Endometrial microvascular endothelial cells (primary cell): ENCODE measurements at regions not wholly inside any gene's neighbourhood (a gene's known extent, or its start where the extent isn't known, plus 50 kb on each side); places are given as distances from the start of the nearest gene placed in this dataset.

Source experiments
- in situ Hi-C: cut with HindIII; loops from 2 replicates; pipeline ENCODE4 v1.10.0; 2017; ENCODE audit warnings: low sequenced_read_pairs, low pct_unique_long_range_greater_than_20kb; ENCODE audit errors: inconsistent ontology term

DNA sequence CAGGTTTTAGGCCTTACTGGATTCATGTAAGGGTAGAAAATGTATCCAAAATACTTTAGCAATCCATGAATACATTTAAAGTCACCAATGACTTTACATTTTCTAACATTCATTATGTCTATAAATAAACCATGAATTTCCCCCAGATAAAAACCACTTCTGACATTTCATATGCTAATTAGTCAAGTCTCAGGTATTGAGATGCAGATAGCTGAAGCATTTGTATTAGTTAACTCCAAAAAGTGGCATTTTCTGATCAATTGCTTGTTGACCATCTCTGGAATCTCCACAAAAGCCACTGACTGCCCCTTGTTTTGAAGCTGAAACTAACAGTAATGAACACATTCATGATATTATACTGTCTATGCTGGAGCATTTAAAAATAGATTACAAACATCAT is 68.4 kb upstream of the RAP2B start:
- in situ Hi-C loops: no loop called here

DNA sequence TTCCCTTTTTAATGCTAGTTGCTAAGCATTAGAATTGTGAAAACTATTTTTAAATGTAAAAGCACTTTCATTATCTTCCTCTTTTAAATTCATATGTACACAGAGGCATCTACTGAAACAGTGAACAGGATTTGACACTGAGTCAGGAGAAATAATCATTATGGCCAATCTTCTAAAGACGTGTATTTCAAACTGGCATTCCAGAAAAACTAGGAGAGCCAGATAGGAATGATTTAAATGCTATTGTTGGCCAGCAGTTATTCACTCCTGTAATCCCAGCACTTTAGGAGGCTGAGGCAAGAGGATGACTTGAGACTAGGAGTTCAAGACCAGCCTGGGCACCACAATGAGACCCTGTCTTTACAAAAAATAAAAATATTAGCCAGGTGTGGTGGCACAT is 67.6 kb upstream of the RAP2B start:
- in situ Hi-C loops: no loop called here

DNA sequence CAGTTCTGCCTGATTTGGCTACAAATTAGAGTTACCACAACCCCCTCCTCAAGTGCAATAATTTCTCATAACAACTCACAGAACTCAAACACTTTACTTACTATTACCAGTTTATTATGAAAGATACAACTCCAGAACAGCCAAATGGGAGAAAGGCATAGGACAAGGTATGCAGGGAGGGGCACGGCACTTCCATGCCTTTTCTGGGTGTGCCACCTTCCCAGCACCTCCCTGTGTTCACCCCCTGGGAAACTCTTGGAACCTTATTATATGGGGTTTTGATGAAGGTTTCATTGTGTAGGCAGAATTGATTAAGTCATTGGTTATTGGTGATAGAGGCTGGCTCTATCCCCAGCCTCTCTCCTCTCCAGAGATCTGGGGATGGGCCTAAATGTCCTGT is 66.6 kb upstream of the RAP2B start:
- in situ Hi-C loops: no loop called here

DNA sequence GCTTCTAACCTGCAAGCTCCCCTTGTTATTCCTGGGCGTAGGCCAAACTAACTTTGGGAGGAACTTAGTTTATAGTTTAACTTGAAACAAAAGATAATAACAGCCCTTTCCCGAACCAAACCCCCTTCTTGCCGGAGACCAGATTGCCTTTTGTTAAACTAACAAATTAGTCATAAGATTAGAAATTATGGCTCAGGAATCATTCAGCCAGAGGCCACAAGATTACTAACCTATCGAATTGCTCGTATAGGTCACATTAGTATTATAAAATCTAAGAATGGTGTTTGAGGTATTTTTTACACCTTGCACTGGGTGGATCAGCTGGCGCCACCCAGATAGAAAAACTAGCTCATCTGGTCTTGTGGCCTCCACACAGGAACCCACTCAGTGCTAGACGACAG is 65.3 kb upstream of the RAP2B start:
- in situ Hi-C loops: no loop called here

DNA sequence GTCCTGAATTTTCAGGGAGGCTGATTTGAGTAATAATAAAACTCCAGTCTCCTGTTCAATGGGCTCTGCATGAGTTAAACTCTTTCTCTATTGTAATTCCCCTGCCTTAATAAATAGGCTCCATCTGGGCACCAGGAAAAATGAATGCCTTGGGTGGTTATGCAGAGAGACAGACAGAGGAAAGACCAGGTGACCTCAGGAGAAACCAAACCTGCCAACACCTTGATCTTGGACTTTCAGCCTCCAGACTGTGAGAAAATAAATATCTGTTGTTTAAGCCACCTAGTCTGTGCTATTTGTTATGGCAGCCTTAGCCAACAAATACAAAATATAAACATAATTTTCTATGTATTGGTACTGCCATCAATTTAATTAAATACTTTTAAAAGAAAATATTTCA is 64.8 kb upstream of the RAP2B start:
- in situ Hi-C loops: no loop called here

DNA sequence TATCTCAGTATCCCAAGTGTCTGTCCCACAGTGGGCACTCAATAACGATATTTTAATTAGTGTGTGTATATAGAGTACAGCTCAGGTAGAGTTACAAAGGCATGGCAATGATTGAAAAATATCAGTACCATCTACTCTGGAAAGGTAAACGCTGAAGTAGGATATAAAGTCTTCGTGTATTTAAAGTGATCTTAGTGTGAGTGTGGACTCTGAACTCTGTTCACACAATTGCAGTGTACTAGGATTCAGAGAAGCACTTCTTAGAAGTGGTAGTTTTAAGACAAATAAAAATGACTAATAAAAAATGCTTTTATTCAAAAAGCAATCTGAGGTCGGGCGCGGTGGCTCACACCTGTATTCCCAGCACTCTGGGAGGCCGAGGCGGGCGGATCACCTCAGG is 62.9 kb upstream of the RAP2B start:
- in situ Hi-C loops: no loop called here

DNA sequence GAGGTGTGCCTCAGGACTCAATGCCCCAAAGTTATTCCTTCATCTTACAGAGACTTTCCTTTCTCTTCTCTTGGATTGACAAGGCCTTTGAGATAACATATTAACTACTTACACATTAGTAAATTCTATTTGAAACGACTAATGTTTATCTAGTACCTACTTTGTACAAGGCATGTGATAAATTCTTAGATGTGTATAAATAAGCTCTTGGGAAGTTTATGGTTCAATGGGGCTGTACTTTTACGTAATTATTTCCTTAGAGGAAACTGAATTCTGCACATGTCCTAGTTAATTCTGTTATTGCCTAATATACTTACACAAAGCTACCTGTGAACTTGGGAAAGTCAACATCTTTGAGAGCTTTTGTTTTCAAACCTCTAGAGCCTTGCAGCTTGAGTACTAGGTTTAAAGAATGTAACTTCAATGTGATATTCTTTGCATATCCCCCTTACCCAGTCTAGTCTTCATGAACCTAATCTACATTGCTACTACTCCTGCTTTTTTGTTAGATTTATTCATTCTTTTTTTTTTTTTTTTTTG is 58.5 kb upstream of the RAP2B start:
- in situ Hi-C loops: no loop called here

DNA sequence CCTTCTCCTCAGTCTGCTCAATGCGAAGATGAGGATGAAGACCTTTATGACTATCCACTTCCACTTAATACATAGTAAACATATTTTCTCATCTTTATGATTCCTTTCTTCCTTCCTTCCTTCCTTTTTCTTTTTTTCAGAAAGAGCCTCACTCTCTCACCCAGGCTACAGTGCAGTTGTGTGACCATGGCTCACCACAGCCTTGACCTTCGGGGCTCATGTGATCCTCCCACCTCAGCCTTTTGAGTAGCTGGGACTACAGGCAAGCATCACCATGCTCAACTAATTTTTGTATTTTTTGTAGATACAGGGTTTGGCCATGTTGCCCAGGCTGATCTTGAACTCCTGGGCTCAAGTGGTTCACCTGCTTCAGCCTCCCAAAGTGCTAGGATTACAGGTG is 52.0 kb upstream of the RAP2B start:
- in situ Hi-C loops: no loop called here

DNA sequence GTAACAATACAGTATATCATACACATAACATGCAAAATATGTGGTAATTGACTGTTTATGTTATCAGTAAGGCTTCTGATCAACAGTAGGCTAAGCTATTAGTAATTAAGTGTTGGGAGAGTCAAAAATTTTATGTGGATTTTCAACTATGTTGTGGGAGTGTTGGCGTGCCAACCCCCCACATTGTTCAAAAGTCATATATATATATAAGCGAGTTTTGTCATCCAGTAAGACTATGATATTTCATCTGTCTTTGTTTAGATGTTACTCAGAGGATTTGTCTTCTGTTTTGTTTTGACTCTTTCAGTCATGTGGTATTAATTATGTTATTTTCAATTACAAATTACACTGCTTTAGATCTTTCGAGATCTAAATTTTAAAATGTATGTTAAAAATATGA is 51.0 kb upstream of the RAP2B start:
- in situ Hi-C loops: no loop called here
